Uterus (tissue), 2 donors: ENCODE measurements at regions not wholly inside any gene's neighbourhood (a gene's known extent, or its start where the extent isn't known, plus 50 kb on each side); places are given as distances from the start of the nearest gene placed in this dataset.

Source experiments
- POLR2A ChIP-seq, 2 donors: fragments of 450-650 bp; IDR thresholded peaks; one replicate each; pipeline ENCODE4 v1.6.1; 2016; ENCODE audit warnings: antibody characterized with exemption in 2 of 2, mild to moderate bottlenecking in 1 of 2, moderate library complexity in 1 of 2
- TF ChIP-seq, protein P1 (sequence below), 4 experiments: fragments of 200-600 bp in 2 of 4; fragments of 450-650 bp in 2 of 4; sonication (generic) in 2 of 4; IDR thresholded peaks; one replicate each; pipeline ENCODE4 v1.5.1; 2016 to 2019; ENCODE audit warnings: antibody characterized with exemption in 4 of 4, mild to moderate bottlenecking in 2 of 4, moderate library complexity in 1 of 4

GRCh38 chr4:37517326-37517725 is 168.8 kb downstream of the RELL1 start:
- TF ChIP-seq, protein P1, sequence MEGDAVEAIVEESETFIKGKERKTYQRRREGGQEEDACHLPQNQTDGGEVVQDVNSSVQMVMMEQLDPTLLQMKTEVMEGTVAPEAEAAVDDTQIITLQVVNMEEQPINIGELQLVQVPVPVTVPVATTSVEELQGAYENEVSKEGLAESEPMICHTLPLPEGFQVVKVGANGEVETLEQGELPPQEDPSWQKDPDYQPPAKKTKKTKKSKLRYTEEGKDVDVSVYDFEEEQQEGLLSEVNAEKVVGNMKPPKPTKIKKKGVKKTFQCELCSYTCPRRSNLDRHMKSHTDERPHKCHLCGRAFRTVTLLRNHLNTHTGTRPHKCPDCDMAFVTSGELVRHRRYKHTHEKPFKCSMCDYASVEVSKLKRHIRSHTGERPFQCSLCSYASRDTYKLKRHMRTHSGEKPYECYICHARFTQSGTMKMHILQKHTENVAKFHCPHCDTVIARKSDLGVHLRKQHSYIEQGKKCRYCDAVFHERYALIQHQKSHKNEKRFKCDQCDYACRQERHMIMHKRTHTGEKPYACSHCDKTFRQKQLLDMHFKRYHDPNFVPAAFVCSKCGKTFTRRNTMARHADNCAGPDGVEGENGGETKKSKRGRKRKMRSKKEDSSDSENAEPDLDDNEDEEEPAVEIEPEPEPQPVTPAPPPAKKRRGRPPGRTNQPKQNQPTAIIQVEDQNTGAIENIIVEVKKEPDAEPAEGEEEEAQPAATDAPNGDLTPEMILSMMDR (IDR thresholded peaks at IDR 0.05) = no peak
- no peak for TF ChIP-seq POLR2A (IDR thresholded peaks at IDR 0.05)
